Stimulated activated CD8-positive, alpha-beta memory T cell treated with anti-CD3 and anti-CD28 coated beads, Interleukin-7, amount 100 ng/mL, for 24 hours (primary cell): ENCODE measurements at regions not wholly inside any gene's neighbourhood (a gene's known extent, or its start where the extent isn't known, plus 50 kb on each side); places are given as distances from the start of the nearest gene placed in this dataset.
"Not testable (repeated sequence)": the region's sequence is repeated elsewhere in the genome, so short reads cannot be mapped to it uniquely, and the experiment has no call there.

Source experiments
- DNase-seq: peaks from one replicate; pipeline ENCODE4 v3.0.0-alpha.2; 2020; ENCODE audit warnings: low read depth

DNA sequence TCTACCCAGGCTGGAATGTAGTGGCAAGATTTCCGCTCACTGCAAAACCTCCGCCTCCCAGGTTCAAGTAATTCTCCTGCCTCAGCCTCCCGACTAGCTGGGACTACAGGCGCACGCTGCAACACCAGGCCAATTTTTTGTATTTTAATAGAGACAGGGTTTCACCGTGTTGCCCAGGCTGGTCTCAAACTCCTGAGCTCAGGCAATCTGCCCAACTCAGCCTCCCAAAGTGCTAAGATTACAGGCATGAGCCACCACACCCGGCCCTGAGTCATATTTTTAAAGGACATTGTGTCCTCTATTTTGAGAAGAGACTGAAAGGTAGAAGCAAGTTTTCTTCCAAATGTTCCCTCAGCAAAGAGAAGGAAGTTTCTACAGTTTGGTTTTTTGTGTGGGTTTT is 227.1 kb downstream of the KCTD12 start:
- not testable (repeated sequence) for DNase-seq

DNA sequence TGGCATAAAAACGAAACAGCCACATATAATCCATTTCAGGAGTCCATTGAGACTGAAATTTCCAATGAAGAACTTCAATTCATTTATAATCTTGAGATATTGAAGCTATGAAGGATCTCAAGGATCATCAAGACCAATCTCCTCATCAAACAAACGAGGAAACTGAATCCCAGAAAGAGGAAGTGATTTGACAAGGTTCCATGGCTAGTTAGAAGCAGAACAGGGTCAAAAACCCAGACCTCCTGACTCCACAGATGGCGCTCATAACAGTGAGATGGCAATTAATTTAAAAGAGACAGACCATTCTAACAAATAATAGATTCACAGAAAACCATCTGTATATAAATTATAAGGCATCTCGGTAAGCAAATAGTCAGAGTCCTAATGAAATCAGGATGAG is 229.7 kb downstream of the KCTD12 start:
- DNase-seq = no peak

DNA sequence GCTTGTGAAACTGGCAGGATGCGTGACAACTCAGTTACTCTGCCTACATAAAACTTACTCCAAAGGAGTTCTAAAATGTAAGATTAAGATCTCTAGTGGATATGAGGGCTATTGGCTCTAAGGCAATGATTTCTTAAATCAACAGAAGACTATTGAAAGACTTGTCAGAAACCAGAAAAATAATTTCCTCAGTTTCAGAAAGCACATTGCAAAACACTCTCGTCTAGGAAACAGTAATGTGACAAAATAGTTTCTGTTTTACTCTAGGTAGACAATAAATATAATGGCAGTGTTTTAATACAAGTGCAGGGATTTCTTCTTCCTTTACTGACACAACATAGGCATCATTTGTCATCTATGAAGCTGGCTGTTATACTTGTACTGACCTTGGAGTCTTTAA is 230.1 kb downstream of the KCTD12 start:
- no peak for DNase-seq

DNA sequence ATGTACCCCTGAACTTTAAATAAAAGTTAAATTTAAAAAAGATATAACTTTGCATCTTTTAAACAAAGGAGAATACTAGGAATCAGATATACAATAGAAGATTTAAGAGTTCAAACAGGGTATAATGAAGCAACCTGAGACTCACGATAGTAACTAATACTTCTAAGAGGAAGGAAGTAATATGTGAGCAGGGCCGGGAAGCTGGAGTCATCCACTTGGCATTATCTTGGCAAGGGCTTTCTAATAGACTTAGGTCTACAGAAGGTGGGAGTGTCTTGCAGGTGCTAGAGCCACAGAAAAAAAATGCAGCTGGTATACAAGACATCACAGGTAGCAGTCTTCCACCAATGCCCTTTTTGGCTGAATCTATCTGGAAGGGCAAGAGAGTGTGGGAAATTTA is 231.9 kb downstream of the KCTD12 start:
- no peak for DNase-seq

DNA sequence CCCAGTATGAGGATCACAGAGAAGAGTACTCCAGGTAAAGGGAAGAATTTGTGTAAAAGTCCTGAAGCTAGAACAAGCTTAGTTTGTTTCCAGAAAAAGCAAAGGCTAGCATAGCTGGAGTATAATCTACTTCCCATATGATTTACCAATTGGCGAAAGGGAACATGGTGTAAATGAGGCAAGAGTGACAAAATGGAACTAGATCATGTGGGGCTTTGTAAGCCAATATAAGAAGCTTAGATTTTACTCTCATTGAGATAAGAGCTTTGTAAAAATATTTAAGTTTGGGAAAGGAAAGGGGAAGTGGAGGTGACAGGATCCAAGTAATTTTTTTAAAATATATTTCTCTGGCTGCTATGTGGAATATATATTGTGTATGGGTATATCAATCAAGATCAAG is 234.9 kb downstream of the KCTD12 start:
- no peak for DNase-seq

DNA sequence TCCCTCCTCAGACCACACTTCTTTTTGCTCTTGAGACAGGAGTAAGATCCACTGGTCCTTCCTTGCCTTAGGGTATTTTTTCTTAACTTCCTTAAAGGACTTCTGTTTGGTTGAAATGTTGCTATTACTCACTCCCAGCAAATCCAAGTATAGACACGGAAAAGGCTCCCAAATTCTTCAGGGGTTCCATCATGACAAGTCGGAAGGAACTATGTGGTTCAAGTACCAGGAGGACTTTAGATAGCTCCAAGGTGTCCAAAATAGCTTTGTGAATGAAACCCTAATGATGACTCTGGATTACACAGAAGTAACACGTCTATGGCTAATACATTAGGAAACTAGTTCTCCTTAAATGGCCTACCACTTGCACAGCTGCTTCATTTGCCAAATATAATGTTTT is 238.7 kb downstream of the KCTD12 start:
- DNase-seq = no peak

DNA sequence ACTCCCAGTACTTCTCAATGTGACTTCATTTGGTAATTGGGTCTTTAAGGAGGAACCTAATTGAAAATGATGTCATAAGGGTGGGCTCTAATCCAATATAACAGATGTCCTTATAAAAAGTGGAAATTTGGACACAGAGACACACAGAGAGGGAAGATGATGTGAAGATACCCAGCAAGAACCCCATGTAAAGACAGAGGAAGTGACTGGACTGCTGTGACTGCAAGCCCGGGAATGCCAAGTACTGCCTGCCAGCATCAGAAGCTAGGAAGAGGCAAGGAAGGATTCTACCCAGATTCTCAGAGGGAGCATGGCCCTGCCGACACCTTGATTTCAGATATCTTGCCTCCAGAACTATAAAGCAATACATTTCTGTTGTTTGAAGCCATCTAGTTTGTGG is 239.3 kb downstream of the KCTD12 start:
- no peak for DNase-seq

DNA sequence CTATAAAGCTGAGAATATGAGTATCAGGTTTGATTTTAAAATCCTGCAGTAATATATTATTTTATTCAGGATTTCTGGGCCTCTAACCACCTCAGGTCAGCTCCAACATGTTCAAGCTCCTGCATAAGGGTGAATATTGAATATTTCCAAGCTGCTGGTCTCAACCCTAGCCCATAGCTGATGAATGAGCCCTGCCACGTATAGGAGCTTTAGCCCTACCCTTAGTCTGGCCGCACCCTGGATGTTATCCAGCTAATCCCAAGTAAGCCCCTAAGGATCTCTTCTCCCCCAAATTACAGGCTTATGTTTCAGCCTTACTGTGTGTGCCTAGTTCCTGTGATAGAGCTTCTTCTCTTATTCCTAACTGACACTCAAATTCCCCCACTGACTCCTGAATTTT is 240.6 kb downstream of the KCTD12 start:
- DNase-seq = no peak

DNA sequence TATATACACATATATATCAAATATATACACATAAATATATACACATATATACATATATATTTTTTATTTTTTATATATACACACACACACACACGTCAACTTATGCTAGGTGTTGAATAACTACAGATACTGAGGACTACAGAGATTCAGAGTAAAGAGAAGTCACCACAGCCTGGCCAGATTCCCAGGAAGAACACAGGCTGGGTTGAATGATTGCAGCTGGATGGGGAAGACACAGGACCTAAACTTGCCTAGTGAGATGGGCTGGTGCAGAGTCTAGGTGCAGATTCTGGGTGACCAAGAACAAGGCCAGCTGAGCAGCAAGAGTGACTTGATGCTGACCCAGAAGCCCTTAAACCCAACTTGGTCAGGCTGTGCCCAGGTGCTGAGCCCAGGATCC is 241.3 kb downstream of the KCTD12 start:
- no peak for DNase-seq

DNA sequence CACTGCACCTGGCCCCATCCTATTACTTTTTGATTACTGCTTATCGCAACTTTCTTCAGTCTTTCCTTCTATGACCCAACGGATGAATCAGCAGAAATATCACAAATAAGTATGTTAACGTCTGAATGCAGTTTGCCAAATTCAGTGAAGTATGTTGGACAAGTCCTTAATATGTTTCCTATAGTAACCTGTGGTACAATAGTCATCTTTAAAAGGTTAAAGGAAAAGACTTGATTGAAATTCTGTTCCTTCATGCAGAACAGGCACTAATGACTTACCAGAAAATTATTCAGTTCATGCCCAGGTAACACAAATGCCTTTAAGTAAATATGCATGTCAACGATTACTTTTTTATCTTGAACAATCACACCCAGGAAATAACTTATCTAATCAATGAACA is 242.6 kb downstream of the KCTD12 start:
- DNase-seq = no peak

DNA sequence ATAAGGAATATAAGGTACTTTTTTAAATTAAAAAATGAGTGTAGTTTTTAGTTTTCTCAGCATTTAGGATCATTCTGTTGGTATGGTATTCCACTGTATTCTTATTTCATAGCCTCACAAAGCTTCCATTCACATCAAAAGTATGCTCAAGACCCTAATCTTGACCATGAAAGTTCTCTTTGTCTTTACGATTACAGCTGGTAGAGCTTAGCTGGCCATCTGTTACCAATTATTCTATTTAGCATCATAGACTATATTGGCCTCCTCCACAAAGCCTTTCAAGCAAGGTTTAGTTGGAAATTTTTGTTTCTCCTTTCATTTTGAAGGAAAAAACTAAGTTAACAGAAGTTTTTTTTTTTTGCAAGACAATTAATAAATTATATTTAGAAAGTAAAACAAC is 245.1 kb downstream of the KCTD12 start:
- DNase-seq = no peak

DNA sequence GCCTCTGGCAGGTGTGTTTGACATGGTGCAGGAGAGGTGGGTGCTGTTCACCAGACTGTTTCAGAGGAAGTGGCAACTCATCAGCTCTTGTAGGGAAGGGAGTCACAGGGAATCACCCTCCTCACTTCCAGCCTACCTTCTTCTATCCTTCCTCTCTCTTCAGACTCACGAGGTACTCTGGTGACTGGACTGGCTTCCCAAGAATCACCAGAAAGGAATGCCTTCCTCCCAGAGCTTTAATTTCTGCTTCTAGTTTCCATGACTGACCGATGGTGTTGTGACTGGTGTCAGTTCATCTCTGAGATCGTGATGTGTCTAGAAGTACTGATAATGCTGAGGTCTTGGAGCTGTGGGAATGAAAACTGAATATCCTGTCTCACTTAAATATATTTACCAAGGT is 247.3 kb downstream of the KCTD12 start:
- no peak for DNase-seq

DNA sequence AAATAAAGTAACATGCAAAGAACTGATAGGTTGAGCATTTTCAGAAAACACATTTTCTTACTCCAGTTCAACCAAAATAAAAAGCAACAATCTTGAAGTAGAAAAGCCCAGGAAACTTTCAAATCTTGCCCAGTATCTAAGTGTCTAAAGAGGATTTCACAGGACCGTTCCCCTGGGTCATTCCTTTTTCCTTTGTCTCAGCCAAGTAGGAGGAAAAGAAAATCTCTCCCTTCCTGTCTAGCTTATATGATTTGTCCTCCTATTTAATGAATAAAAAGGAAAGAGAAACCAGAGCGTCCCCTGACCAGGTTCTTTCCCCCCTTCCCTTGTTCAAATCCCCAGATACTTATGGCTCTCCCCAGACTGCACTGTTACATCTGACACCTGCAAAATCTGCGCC is 248.0 kb downstream of the KCTD12 start:
- no peak for DNase-seq

DNA sequence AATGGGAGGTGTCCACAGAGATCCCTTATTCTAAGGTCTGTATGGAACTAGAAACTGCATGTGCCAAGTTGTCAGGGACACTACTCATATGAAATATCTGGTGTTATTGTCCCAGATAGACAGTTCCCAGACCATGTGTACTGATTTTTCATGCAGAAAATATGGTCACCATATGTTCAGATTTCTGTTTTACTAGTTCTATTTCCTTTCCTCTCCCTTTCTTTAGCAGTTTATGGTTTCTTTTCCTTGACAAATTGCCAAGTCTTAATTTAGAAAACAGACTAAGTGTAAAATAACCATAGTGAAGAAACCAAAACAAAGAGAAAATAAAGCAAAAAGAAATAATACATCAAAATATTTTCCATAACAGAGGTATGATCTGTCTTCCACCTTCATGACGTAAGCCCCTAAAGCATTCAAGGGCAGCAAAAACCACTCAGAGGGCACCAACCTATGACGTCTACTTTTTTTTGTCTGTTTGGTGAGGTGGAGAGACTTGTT is 248.5 kb downstream of the KCTD12 start:
- no peak for DNase-seq

DNA sequence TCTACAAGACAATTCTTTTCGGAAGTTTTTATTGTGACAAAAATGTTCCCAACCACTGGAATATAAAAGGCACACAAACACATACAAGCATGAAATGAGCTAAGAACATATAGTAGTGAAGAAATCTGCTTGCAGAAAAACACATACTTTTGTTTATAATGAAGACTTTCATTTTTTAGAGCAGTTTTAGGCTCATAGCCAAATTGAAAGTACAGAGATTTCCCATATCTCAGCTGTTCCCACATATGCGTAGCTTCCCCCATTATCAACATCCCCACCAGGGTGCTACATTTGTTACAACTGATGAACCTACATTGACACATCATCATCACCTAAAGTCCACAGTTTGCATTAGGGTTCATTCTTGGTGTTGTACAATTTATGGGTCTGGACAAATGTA is 249.4 kb downstream of the KCTD12 start:
- no peak for DNase-seq

DNA sequence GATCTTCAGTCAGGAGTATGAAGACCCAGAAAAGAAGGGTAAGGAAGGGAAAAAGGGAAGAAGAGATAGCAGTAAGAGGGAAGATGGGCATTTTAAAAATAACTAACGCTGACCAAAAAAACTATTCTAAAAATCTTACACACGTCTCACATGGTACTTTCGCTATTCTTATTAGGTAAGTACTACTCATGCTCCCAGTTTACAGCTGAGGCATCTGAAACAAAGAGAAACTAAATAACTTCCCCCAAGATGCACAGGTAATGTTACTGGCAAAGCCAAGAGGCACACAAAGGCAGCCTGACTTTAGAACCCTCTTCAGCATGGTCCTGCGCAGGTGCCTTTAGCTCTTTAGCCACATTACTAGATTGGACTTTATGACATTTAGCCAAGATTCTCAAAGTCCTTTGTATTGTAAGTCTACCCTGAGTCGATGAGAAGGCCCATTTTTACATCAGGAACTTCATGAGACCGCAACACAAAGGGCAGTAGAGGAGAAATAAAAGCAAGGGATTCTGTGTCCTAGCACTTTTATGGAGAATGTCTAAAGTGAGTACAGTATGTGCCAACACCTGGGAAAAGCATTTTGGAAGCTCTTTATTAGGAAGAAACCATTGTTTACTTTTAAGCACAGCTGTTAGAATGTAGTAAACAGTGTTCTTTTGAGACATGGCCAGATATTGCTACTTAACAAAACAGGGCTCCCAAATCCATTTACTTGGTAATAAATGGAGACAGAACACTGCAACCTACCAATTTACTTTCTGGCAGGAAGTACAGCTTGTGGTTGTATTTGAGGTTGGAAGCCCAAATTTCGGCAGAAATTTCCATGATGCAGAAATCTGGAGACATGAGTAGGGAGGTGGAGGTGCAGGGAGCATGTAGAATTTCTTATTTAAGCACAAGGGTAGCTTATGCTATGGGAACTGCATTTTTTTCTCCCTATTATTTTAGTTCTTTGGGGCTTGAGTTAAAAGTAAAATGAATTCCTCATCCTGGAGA is 250.7 kb downstream of the KCTD12 start:
- DNase-seq = no peak

DNA sequence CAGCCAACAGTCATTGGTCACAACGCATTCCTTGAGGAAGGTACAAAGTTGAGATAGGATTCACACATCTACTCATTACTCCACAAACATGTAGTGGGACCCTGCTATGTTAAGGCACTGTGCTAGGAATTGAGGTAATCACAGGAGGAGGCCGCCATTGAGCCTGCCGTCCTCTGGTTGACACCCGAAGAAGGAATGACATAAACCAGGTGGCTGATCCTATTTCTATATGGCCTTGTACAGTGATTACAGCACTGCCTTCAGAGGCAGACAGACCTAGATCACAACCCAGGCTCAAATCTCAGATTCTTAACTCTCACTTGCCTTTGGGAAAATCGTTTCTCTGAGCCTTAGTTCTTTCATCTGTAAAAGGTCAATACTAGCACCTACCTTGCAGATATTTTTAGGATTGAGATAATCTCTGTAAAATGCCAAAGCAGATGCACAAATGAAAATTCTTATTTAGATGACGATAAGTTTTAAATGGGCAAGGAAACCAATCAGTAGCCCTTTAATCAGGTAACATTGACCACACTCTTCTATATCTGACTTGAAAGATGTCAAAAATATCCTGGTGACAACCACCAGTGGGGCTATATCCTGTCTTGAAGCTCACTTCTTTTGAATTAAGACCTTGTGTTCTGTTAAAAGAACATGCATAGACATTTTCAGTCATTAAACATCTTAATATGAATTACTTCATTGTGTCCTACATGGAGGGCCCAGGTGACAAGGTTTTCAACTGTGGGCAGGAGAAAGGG is 251.6 kb downstream of the KCTD12 start:
- no peak for DNase-seq

DNA sequence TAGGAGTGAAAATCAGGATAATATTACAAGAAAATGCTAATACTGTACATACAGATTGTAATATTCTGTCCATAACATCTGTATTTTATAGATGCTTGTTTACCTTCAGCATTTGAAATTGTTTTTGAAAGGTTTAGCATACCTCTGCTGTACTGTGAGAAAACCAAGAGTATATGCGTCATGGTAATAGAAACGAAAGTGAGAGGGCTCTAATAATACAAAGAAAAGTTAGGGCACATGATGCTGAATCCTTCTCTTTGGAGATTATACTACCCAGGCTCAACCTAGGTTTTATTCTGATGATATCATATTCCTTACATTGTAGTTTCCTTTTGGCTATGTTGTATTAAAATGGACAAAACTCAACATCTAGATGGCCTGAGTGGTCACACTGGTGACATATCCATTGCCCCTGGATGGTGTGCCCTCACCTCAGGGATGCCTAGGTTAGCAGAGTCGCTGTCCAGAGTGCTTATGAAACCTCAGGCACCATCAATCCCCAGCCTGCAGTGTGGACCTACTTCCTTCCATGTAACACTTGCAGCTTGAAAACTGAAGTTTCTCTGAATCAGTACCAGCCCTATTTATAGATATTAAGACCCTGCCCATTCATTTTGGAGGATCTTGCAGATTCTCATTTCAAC is 253.7 kb downstream of the KCTD12 start:
- DNase-seq = no peak

DNA sequence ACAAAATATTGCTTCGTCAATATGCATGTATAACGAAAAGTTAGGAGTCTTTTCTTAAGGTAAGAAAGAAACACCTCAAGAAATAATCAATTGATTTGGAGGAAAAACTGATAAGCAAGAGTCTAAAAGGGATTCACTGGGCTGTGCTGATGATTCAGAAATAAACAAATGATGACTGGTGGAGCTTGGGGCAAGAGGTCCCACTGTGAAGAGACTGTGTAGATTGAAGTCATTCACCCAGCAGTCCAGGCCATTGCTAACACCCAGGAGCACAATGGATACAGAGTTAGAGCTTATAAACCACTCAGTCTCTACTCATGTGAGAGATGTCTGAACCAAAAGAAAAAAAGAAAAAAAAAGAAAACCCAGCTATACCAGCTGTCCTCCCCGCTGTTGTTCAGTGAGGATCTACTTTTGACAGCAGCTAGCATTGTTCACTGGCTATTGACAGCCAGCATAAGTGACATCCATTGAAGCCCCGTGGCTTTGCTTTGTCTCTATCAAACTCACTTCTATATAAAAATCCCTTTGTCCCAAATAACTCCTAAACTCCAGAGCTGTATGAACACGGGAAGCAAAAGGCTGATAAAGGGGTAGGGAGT is 255.5 kb downstream of the KCTD12 start:
- DNase-seq = no peak

DNA sequence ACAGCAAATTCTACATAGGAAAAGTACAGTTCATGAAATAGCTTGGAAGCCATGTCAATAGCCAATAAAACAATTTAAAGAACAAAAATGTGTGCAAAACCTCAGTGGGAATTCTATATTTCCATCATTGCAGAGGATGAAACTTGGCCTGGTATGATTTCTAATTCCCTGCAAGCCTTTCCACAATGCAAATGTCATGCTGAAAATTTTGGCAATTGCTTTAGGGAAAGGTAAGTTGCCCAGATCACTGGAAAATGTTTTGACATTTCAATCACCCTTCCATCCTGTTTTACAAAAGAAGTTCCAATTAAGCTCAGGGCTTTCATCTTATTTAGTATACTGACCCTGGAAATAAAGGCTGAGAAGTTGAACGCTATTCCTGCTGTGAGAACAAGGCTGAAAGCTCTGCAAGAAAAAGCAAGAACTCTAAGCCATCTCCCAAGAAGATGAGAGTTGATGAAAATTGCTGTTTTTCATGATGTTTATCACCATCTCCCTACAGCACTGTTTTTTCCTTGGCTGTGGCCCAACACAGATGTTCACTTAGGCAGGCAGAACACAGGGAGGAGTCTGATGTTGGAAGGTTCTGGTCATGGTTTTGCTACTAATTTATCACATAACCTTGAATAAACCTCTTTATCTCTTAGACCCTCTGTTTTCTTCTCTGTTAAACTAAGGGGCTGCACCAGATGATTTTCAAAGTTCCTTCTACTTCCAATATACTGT is 263.7 kb downstream of the KCTD12 start:
- no peak for DNase-seq

DNA sequence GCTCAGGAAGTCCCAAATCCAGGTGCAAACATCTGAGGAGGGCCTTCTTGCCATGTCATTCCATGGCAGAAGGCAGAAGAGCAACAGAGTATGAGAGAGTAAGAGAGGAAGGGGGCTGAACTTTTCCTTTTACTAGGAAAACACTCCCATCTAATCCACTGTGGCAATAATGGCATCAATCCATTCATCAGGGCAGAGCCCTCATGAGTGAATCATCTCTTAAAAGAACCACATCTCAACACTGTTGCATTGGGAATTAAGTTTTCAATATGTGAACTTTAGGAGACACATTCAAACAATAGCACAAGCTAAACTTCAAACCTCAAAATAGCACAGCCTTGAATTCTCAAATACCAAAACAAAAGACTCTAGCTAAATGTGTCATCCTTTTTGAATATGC is 264.5 kb downstream of the KCTD12 start:
- no peak for DNase-seq

DNA sequence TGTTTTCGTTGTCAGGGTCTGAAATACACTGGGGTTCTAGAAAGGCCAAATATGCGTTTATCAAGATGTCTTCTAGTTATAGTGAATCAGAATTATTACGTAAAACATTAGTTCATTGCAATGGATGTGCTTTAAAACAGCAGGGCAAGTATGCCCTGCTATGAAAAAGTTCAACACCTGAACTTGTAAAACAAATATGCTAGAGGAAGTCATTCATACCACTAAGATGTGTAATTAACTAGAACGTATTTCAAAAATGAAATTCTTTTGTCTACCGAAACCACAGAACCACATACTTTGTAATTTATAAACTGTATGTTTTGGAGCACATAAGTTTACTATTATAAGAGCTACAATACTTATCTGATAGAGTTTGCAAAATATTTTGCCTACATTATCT is 266.2 kb downstream of the KCTD12 start:
- DNase-seq = no peak
